ENCODE measurements at regions not wholly inside any gene's neighbourhood (a gene's known extent, or its start where the extent isn't known, plus 50 kb on each side); places are given as distances from the start of the nearest gene placed in this dataset.

- TF ChIP-seq CTCF (conservative IDR thresholded peaks at IDR 0.05; ENCODE audit: low read depth in 2 of 2) (no peak), EZH2 (IDR thresholded peaks at IDR 0.05; ENCODE audit: low read depth, unreplicated experiment) (no peak), POLR2AphosphoS5 (IDR thresholded peaks at IDR 0.05; ENCODE audit: low read depth) (no peak), REST (IDR thresholded peaks at IDR 0.05; ENCODE audit: unreplicated experiment) (peak; percentile 70), ZNF331 (CRISPR knock-in tag; IDR thresholded peaks at IDR 0.05; ENCODE audit: low read depth) (no peak), JUNB (IDR thresholded peaks at IDR 0.05; ENCODE audit: unreplicated experiment) (no peak), EZH2phosphoT487 (IDR thresholded peaks at IDR 0.05; ENCODE audit: unreplicated experiment) (no peak), NANOG (IDR thresholded peaks at IDR 0.05; ENCODE audit: borderline replicate concordance) (no peak), CREB1 (CRISPR knock-in tag; IDR thresholded peaks at IDR 0.05; ENCODE audit: low read depth) (no peak), ZNF462 (CRISPR knock-in tag; IDR thresholded peaks at IDR 0.05) (no peak)
Measured at GRCh38 chr18:38077229-38077628, 511.6 kb upstream of the CELF4 start.

Data from GM23338 (cell line).